Epithelial cell of proximal tubule (primary cell): ENCODE measurements at regions not wholly inside any gene's neighbourhood (a gene's known extent, or its start where the extent isn't known, plus 50 kb on each side); places are given as distances from the start of the nearest gene placed in this dataset.

Experiments used
- DNase-seq: peaks from one replicate; pipeline ENCODE4 v3.0.0-alpha.2; 2011; ENCODE audit warnings: low read depth
- H3K4me3 ChIP-seq: 2 replicates; pipeline ENCODE4 v1.5.1; 2011; ENCODE audit warnings: low read depth, mild to moderate bottlenecking, low read length
- TF ChIP-seq, protein P1 (sequence below): conservative IDR thresholded peaks from 2 replicates; pipeline ENCODE4 v1.5.1; 2012; ENCODE audit warnings: low read depth, mild to moderate bottlenecking, low read length

DNA sequence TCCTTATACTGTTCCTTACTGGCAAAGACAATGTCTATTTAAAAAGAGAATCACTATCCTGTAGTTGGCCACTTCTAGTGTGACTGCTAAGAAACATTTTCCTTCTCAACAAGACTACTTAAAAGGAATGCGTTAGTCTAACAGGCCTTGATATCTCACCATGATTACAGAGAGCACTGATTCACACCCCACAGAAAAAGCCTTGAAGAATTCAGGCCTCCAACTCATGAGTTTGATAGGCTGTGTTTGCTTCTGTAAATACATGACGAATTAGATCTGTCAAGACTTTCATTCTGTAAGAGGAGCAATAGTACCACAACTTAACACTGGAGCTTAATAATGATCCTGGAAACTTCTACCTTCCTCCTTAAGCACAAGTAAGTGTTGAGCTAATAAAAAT, 432.8 kb upstream of the NR2F2 start:
- DNase-seq, result no peak
- TF ChIP-seq, protein P1, sequence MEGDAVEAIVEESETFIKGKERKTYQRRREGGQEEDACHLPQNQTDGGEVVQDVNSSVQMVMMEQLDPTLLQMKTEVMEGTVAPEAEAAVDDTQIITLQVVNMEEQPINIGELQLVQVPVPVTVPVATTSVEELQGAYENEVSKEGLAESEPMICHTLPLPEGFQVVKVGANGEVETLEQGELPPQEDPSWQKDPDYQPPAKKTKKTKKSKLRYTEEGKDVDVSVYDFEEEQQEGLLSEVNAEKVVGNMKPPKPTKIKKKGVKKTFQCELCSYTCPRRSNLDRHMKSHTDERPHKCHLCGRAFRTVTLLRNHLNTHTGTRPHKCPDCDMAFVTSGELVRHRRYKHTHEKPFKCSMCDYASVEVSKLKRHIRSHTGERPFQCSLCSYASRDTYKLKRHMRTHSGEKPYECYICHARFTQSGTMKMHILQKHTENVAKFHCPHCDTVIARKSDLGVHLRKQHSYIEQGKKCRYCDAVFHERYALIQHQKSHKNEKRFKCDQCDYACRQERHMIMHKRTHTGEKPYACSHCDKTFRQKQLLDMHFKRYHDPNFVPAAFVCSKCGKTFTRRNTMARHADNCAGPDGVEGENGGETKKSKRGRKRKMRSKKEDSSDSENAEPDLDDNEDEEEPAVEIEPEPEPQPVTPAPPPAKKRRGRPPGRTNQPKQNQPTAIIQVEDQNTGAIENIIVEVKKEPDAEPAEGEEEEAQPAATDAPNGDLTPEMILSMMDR, result no peak
- no peak overlapping the region for H3K4me3 ChIP-seq

- TF ChIP-seq, protein P1, result no peak
- H3K4me3 ChIP-seq, result no peak overlapping the region
- no peak for DNase-seq
Measured at GRCh38 chr15:95898761-95899160, 431.7 kb upstream of the NR2F2 start.

GRCh38 chr15:95901271-95901670, 429.2 kb upstream of the NR2F2 start:
- DNase-seq, result no peak
- H3K4me3 ChIP-seq, result no peak overlapping the region
- TF ChIP-seq, protein P1, result no peak

DNA sequence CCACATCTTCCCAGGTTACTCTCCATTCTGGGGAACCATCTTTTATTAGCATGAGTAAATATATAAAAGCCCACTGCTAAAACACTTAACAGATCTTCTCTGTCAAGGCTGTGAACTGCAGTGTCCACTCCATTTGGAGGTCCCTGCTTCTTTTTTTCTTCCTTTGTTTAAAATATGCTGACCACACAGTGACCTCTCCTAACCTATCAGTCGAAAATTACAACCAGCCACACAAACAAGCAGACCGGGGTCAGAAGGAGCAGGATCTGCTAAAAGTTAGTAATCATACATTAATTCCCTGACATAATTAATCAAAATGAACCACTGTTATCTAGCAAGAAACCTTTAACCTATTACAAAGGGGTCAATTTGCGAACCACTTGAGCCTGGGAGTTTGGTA, 427.9 kb upstream of the NR2F2 start:
- TF ChIP-seq, protein P1, result no peak
- no peak for DNase-seq
- no peak overlapping the region for H3K4me3 ChIP-seq

GRCh38 chr15:95903352-95903751, 427.1 kb upstream of the NR2F2 start:
- no peak overlapping the region for H3K4me3 ChIP-seq
- DNase-seq, result no peak
- TF ChIP-seq, protein P1, result no peak

DNA sequence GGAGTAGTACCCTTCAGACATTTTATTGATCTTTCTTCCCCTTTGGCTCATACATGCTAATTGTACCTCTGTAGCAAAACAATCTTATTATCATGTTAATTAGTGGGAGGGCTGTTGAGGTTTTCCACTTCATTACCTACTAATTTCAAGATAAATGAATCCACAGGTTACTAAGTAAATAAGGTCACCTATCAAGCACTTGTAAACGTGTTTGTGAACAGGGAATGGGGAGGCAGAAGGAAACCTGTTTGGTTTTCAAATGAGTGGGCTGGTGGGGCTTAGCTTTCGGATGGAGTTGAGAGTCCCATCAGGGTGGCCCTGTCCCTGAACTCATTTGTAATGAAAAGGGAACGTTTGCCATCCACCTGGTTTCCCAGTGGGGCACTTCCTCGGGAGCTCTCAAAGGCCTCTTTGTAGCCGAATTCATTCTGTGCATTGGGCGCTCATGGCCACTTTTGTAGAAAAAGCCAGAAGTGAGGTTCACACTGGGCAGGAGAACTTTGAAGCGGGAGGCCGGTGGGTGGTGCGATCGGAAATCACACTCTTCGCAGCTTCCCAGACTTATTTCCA, 419.8 kb upstream of the NR2F2 start:
- no peak for DNase-seq
- TF ChIP-seq, protein P1, result no peak

GRCh38 chr15:95911570-95912279, 418.8 kb upstream of the NR2F2 start:
- TF ChIP-seq, protein P1, result no peak
- no peak for DNase-seq
- H3K4me3 ChIP-seq, result no peak overlapping the region

More for the DNA sequence above, 419.8 kb upstream of the NR2F2 start:
- H3K4me3 ChIP-seq, result no peak overlapping the region
